ENCODE measurements at regions not wholly inside any gene's neighbourhood (a gene's known extent, or its start where the extent isn't known, plus 50 kb on each side); places are given as distances from the start of the nearest gene placed in this dataset.

DNA sequence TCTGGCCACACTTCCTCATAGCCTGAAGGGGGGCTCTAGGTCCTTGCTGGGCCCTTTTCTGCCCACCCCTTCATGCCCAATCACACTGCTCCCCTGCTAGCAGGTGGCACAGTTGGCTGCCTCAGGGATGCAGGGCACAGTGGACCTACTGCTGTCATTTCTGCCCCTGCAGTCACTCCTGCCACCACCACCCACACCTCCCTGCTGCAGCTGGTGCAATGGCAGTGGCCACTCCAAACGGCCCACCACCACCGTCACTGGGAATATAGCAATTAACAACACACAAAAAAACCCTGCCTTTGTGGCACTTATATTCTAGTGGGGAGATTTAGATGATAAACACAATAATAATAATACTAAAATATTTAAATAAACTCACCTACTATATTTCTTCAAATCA lies 162.4 kb upstream of the DUSP10 start:
- TF ChIP-seq, protein P1, sequence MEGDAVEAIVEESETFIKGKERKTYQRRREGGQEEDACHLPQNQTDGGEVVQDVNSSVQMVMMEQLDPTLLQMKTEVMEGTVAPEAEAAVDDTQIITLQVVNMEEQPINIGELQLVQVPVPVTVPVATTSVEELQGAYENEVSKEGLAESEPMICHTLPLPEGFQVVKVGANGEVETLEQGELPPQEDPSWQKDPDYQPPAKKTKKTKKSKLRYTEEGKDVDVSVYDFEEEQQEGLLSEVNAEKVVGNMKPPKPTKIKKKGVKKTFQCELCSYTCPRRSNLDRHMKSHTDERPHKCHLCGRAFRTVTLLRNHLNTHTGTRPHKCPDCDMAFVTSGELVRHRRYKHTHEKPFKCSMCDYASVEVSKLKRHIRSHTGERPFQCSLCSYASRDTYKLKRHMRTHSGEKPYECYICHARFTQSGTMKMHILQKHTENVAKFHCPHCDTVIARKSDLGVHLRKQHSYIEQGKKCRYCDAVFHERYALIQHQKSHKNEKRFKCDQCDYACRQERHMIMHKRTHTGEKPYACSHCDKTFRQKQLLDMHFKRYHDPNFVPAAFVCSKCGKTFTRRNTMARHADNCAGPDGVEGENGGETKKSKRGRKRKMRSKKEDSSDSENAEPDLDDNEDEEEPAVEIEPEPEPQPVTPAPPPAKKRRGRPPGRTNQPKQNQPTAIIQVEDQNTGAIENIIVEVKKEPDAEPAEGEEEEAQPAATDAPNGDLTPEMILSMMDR (IDR thresholded peaks at IDR 0.05; ENCODE audit: low read depth, low read length) = no peak
- DNase-seq (ENCODE audit: extremely low read depth, low read depth) = no peak

DNA sequence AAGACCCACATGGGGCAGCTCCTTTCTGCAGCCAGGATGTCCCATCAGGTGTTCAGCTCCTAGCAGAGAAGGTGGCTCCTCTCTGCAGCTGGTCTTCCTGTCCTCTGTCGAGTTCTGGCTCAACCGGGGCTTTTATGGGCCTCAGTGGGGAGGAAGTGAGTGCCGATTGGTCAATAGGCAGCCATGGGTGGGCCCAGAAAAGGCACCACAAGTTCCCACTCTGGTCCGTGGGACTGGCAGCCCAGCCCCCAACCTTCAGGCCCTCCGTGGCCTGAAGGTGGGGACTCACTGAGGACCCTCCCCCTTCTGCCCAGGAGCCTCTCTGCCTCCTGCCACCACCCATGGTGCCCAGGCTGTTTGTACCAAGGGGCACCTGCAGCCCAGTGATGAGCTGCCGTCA lies 161.7 kb upstream of the DUSP10 start:
- DNase-seq (ENCODE audit: extremely low read depth, low read depth) = no peak
- TF ChIP-seq, protein P1 (IDR thresholded peaks at IDR 0.05; ENCODE audit: low read depth, low read length) = no peak

DNA sequence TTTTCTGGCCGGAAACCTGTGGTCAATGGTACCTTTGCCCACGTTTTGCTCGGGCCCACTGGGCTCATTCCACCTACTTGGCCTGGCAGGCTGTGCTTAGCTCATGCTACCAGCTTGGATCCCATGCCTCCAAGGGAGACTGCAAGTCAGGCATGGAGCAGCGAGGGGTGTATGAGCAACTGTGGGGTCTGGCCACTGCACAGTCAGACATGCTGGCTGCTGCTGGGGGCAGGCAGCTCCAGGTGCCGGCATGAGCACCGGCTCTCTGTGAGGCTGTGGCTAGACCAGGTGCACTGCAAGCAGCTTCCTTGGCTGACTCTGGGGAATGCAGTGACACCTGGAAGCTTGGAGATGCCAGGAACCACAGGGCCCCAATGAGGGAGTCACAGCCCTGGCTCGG lies 161.1 kb upstream of the DUSP10 start:
- no peak for DNase-seq (ENCODE audit: extremely low read depth, low read depth)
- TF ChIP-seq, protein P1 (IDR thresholded peaks at IDR 0.05; ENCODE audit: low read depth, low read length) = no peak

DNA sequence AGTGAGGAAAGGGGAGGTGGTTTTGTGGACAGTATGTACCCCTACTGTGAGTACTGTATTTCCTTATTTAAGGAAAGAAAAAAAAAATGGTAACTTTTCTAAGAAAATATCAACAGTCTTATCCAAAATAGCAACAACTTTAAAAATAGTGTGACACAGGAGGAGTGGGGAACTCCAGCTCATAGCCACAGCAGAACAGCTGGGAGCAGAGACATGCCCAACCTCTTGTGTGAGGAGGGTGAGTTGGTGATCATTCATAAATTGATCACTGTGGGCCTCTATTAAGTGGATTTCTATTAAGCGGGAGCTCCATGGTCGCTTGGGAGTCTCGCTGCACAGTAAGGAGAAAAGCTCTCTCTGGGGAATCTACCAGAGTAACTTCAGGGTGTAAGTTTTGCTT lies 158.8 kb upstream of the DUSP10 start:
- TF ChIP-seq, protein P1 (IDR thresholded peaks at IDR 0.05; ENCODE audit: low read depth, low read length) = no peak
- DNase-seq (ENCODE audit: extremely low read depth, low read depth) = no peak

DNA sequence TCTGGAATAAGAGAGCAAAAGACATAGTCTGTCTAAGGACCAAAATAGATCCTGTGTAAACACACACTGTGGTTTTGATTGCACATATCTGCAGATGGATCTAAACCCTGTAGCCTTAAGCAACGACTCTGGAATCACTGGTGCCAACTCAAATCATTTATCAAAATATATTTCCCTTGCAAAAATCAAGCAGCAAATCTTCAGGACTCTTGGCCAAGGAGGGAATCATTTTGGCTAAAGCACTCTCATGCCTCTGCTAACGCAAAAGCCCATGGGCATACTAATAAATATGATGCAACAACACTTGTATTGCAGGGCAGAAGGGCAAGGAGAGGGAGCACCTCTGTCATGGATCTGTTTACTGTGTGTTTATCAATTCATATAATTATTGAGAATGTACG lies 155.4 kb upstream of the DUSP10 start:
- TF ChIP-seq, protein P1 (IDR thresholded peaks at IDR 0.05; ENCODE audit: low read depth, low read length) = no peak
- DNase-seq (ENCODE audit: extremely low read depth, low read depth) = peak; percentile 69

DNA sequence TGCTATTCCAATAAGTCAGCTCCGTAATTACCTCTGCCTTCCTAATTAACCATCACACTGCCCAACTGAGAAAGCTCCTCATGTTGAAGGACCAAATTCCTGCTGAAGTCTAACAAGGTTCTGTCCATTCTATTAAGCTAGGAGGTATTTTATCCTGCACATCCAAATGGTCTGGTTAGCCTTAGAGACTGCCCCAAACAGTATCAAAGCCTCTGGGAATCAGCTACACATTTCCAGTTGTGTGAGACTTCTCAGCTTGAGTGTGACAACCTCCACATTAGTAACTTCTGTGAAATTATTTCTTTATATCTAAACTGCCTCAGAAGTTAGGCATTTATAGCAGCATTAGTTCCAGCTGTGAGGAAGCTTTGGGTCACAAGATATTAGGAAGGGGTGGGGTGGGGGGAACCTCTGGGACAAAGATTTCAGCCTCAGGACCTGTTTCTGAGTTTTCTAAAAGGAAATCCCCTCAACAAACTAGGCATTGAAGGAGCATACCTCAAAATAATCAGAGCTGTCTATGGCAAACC lies 150.5 kb upstream of the DUSP10 start:
- TF ChIP-seq, protein P1 (IDR thresholded peaks at IDR 0.05; ENCODE audit: low read depth, low read length) = no peak
- DNase-seq (ENCODE audit: extremely low read depth, low read depth) = no peak

DNA sequence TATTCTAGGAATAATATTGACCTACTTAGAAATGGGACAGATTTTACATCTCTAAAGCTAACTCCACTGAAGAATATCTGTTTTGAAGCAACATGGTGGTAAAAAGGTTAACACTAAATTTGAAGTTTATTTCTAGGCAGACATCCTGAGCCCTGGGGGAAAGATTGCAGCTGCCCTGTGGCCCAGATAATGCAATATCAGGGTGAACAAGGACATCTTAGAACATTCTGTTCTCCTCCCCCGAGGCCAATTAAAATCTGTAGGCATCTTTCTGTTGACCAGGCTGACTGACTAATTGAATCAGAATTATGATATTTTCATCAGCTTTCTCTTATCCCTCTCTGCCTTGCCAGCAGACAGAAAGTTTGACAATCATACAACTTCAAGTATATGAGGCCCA lies 149.8 kb upstream of the DUSP10 start:
- TF ChIP-seq, protein P1 (IDR thresholded peaks at IDR 0.05; ENCODE audit: low read depth, low read length) = no peak

More for the DNA sequence above, 149.8 kb upstream of the DUSP10 start:
- no peak for DNase-seq (ENCODE audit: extremely low read depth, low read depth)
